Osteoblast (primary cell): ENCODE measurements at regions not wholly inside any gene's neighbourhood (a gene's known extent, or its start where the extent isn't known, plus 50 kb on each side); places are given as distances from the start of the nearest gene placed in this dataset.

Experiments used
- DNase-seq: peaks from one replicate; pipeline ENCODE4 v3.0.0; 2011; ENCODE audit warnings: low spot score, mixed read lengths; ENCODE audit not compliant: insufficient read length; ENCODE audit errors: missing footprints
- H2AFZ ChIP-seq: 2 replicates; pipeline ENCODE4 v1.6.0; 2011; ENCODE audit warnings: mild to moderate bottlenecking, low read length
- H3K27ac ChIP-seq: 2 replicates; pipeline ENCODE4 v1.5.1; 2011; ENCODE audit warnings: mild to moderate bottlenecking, low read depth, low read length, moderate library complexity
- H3K27me3 ChIP-seq: 2 replicates; pipeline ENCODE4 v1.6.0; 2012; ENCODE audit warnings: mild to moderate bottlenecking, control low read depth, inconsistent platforms, low read length, moderate library complexity; ENCODE audit not compliant: insufficient read depth
- H3K36me3 ChIP-seq: 2 replicates; pipeline ENCODE4 v1.5.1; 2011; ENCODE audit warnings: mild to moderate bottlenecking, low read length, control low read depth, moderate library complexity; ENCODE audit not compliant: insufficient read depth
- H3K4me1 ChIP-seq: 2 replicates; pipeline ENCODE4 v1.5.1; 2011; ENCODE audit warnings: mild to moderate bottlenecking, low read length, control low read depth, moderate library complexity; ENCODE audit not compliant: insufficient read depth
- H3K4me2 ChIP-seq: 2 replicates; pipeline ENCODE4 v1.6.0; 2011; ENCODE audit warnings: mild to moderate bottlenecking, low read length; ENCODE audit not compliant: insufficient read depth
- H3K4me3 ChIP-seq: fragments of 200-600 bp; sonication (generic); 3 replicates; pipeline ENCODE4 v1.5.1; 2012; ENCODE audit warnings: mild to moderate bottlenecking, low read length, inconsistent platforms; ENCODE audit not compliant: insufficient read depth
- H3K79me2 ChIP-seq: 2 replicates; pipeline ENCODE4 v1.6.0; 2012; ENCODE audit warnings: mild to moderate bottlenecking, low read length, control low read depth, inconsistent platforms; ENCODE audit not compliant: insufficient read depth
- H3K9me3 ChIP-seq: 2 replicates; pipeline ENCODE4 v1.5.1; 2011; ENCODE audit warnings: low read depth, low read length, control low read depth
- H4K20me1 ChIP-seq: 2 replicates; pipeline ENCODE4 v1.6.0; 2012; ENCODE audit warnings: mild to moderate bottlenecking, low read length, control low read depth; ENCODE audit not compliant: insufficient read depth
- TF ChIP-seq, protein P1 (sequence below): IDR thresholded peaks from 2 replicates; pipeline ENCODE4 v1.5.1; 2011; ENCODE audit warnings: mild to moderate bottlenecking, low read depth, low read length, moderate library complexity; ENCODE audit errors: extremely low read depth

DNA sequence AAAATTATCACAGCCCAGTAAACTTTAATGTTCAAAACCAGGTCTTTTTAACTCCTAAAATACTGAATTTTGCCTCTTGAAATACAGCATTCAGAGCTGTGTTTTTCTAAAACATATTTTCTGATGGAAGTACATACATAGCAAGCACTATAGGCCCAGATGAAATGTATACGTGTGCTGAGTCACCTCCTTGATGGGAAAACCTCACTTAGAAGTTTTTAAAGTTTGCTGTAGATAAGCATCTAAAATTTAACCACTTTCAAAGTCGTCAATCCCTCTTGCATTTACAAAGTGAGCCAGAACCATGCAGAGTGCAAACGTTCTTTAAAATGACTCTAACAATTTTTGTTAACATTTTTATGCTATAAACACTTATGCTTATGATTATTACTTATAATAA is 618.8 kb downstream of the RPS29 start:
- TF ChIP-seq, protein P1, sequence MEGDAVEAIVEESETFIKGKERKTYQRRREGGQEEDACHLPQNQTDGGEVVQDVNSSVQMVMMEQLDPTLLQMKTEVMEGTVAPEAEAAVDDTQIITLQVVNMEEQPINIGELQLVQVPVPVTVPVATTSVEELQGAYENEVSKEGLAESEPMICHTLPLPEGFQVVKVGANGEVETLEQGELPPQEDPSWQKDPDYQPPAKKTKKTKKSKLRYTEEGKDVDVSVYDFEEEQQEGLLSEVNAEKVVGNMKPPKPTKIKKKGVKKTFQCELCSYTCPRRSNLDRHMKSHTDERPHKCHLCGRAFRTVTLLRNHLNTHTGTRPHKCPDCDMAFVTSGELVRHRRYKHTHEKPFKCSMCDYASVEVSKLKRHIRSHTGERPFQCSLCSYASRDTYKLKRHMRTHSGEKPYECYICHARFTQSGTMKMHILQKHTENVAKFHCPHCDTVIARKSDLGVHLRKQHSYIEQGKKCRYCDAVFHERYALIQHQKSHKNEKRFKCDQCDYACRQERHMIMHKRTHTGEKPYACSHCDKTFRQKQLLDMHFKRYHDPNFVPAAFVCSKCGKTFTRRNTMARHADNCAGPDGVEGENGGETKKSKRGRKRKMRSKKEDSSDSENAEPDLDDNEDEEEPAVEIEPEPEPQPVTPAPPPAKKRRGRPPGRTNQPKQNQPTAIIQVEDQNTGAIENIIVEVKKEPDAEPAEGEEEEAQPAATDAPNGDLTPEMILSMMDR = no peak
- Histone ChIP-seq H2AFZ (no peak overlapping the region), H3K4me1 (no peaks in the 10 kb centered on the region), H3K9me3 (no peaks in the 10 kb centered on the region), H3K79me2 (no peaks in the 10 kb centered on the region), H4K20me1 (no peaks in the 10 kb centered on the region), H3K27me3 (no peaks in the 10 kb centered on the region), H3K4me2 (no peak overlapping the region), H3K4me3 (no peak overlapping the region), H3K27ac (no peak overlapping the region), H3K36me3 (no peaks in the 10 kb centered on the region)
- no peak for DNase-seq

DNA sequence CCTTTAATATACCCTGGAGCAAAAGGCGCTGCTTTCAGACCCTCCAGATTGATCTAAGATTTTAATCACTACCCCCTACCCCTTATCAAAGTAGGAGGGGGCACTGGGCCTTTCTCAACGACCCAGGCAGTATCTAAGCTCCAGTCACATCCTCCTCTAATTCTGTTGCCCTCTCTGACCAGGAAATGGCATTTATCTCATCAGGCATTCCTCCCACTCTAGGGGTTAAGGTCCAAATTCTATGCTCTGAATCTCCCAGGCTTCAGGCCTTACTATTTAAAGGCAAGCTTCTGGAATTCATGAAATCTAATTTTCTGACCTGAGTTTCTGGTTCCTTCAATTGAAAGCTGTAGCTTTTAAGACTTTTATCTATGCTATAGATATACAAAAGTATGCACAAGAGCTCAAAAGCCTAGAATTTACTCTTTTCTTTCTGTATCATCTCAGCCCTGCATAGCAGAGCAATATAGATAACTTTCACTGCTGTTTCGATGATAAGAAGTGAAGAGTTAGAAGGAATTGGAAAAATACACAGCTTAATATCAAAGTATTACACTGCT is 622.9 kb downstream of the RPS29 start:
- H3K36me3 ChIP-seq = no peaks in the 10 kb centered on the region
- no peaks in the 10 kb centered on the region for H3K9me3 ChIP-seq
- TF ChIP-seq, protein P1 = no peak
- no peaks in the 10 kb centered on the region for H3K4me1 ChIP-seq
- H3K27ac ChIP-seq = no peak overlapping the region
- H4K20me1 ChIP-seq = no peaks in the 10 kb centered on the region
- H3K4me3 ChIP-seq = no peak overlapping the region
- no peaks in the 10 kb centered on the region for H3K79me2 ChIP-seq
- H3K4me2 ChIP-seq = no peak overlapping the region
- H3K27me3 ChIP-seq = no peaks in the 10 kb centered on the region
- DNase-seq = no peak
- no peak overlapping the region for H2AFZ ChIP-seq

DNA sequence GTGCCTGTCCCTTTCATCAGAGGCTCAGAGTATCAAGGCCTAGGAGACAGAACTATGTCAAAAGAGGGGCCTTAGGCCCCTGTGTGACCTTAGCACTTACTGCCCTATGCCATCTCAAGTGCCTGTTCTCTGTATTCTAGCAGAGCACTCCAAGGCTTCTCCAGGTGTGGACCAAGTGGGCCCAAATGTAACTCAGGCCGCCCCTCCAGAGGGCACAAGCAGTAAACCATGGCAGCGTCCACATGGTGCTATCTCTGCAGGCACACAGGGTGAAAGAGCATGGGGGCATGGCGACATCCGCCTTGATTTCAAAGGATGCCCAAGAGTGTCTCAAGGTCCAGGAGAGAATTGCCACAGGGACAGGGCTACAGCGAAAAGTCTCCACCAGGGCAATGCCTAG is 628.7 kb downstream of the RPS29 start:
- no peaks in the 10 kb centered on the region for H4K20me1 ChIP-seq
- H3K4me2 ChIP-seq = no peak overlapping the region
- H3K27ac ChIP-seq = no peak overlapping the region
- no peaks in the 10 kb centered on the region for H3K4me1 ChIP-seq
- no peaks in the 10 kb centered on the region for H3K79me2 ChIP-seq
- no peak for DNase-seq
- no peaks in the 10 kb centered on the region for H3K27me3 ChIP-seq
- H3K36me3 ChIP-seq = no peaks in the 10 kb centered on the region
- H3K4me3 ChIP-seq = no peak overlapping the region
- TF ChIP-seq, protein P1 = no peak
- no peaks in the 10 kb centered on the region for H3K9me3 ChIP-seq
- no peak overlapping the region for H2AFZ ChIP-seq

DNA sequence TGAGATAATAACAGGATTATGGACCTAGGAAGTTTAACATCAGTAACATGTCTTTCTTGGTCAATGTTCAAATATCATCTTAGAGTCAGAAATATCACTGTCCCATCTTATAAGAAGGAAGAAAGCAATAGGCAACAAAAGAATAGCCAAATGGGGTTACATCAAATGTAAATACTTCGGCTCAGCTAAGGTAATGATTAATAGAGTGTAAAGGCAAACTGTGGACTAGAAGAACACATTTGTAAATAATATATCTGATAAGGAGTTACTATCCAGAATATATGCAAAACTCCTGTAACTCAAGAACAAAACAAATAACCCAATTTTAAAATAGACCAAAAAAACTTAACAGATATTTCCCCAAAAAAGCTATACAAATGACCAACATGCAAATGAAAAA is 630.3 kb downstream of the RPS29 start:
- H3K4me2 ChIP-seq = no peak overlapping the region
- TF ChIP-seq, protein P1 = no peak
- H3K36me3 ChIP-seq = no peaks in the 10 kb centered on the region
- H3K27me3 ChIP-seq = no peaks in the 10 kb centered on the region
- no peaks in the 10 kb centered on the region for H4K20me1 ChIP-seq
- no peak overlapping the region for H2AFZ ChIP-seq
- H3K4me1 ChIP-seq = no peaks in the 10 kb centered on the region
- no peak for DNase-seq
- no peaks in the 10 kb centered on the region for H3K9me3 ChIP-seq
- no peak overlapping the region for H3K4me3 ChIP-seq
- H3K27ac ChIP-seq = no peak overlapping the region
- H3K79me2 ChIP-seq = no peaks in the 10 kb centered on the region
